NT2/D1 (cell line): ENCODE measurements at regions not wholly inside any gene's neighbourhood (a gene's known extent, or its start where the extent isn't known, plus 50 kb on each side); places are given as distances from the start of the nearest gene placed in this dataset.

Source experiments
- DNase-seq: peaks from one replicate; pipeline ENCODE4 v3.0.0-alpha.2; 2011; ENCODE audit warnings: low read depth, low spot score
- H3K27me3 ChIP-seq: 2 replicates; pipeline ENCODE4 v1.6.0; 2011; ENCODE audit warnings: mild to moderate bottlenecking; ENCODE audit not compliant: insufficient read length, insufficient read depth
- H3K36me3 ChIP-seq: 2 replicates; pipeline ENCODE4 v1.6.1; 2011; ENCODE audit warnings: mild to moderate bottlenecking, low read length, mixed read lengths; ENCODE audit not compliant: insufficient read depth, insufficient read length
- H3K4me1 ChIP-seq: 2 replicates; pipeline ENCODE4 v1.5.1; 2011; ENCODE audit not compliant: insufficient read depth, insufficient read length
- H3K4me3 ChIP-seq: 2 replicates; pipeline ENCODE4 v1.5.1; 2011; ENCODE audit warnings: low read depth; ENCODE audit not compliant: insufficient read length
- H3K9ac ChIP-seq: 2 replicates; pipeline ENCODE4 v1.6.0; 2011; ENCODE audit warnings: low read depth; ENCODE audit not compliant: insufficient read length
- H3K9me3 ChIP-seq: 2 replicates; pipeline ENCODE4 v1.5.1; 2011; ENCODE audit warnings: mild to moderate bottlenecking, low read length; ENCODE audit not compliant: insufficient read depth
- SUZ12 ChIP-seq: IDR thresholded peaks from 2 replicates; pipeline ENCODE4 v1.6.1; 2011; ENCODE audit not compliant: insufficient read length, insufficient read depth; ENCODE audit errors: extremely low read depth
- YY1 ChIP-seq: IDR thresholded peaks from 2 replicates; pipeline ENCODE4 v1.6.1; 2011; ENCODE audit not compliant: insufficient read length, insufficient read depth
- ZNF274 ChIP-seq: IDR thresholded peaks from 2 replicates; pipeline ENCODE4 v1.6.1; 2011; ENCODE audit warnings: mild to moderate bottlenecking, low read depth, low read length

GRCh38 chr3:13254028-13254951, 165.8 kb downstream of the NUP210 start:
- Histone ChIP-seq H3K9ac (no peak overlapping the region), H3K4me3 (no peak overlapping the region), H3K4me1 (peaks cover 8% of the 10 kb centered on the region), H3K36me3 (no peaks in the 10 kb centered on the region), H3K9me3 (no peaks in the 10 kb centered on the region), H3K27me3 (no peaks in the 10 kb centered on the region)
- TF ChIP-seq SUZ12 (no peak), YY1 (no peak), ZNF274 (no peak)
- DNase-seq, result no peak

DNA sequence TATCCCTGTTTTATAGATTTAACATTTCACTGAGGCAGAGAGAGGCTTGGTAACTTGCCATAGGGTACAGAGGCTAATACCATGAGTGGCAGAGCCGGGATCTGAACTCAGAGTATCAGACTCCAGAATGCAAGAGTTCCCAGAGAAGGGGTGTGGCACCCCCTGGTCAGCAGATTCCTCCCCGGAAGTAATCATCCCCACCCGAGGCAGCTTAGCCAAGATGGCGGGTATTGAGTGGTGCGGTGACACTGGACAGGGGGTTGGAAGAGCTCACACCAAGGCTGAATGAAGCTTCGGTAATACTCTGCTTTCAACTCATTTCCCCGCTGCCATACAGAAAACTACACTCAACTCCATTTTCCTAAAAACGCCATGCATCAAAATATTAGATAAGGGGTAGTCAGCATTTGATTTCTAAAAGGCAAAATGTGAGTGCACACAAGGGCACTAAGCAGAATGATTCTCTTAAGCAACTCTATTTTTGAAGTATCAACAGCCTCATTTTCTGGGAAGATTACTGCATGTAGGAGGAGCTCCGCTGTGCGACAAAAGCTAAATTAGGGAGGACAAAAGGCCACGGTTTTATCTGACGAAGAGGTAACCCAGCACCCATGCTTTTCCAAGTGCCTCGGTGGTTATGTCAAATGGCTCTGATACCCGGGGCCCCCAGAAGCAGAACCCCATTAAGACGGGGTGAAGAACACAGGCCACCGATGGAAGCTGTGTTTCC, 166.7 kb downstream of the NUP210 start:
- TF ChIP-seq ZNF274 (no peak), SUZ12 (no peak), YY1 (no peak)
- no peaks in the 10 kb centered on the region for H3K36me3 ChIP-seq
- H3K4me3 ChIP-seq, result no peak overlapping the region
- H3K27me3 ChIP-seq, result no peaks in the 10 kb centered on the region
- H3K4me1 ChIP-seq, result peaks cover 8% of the 10 kb centered on the region
- H3K9ac ChIP-seq, result no peak overlapping the region
- no peaks in the 10 kb centered on the region for H3K9me3 ChIP-seq
- DNase-seq, result no peak

DNA sequence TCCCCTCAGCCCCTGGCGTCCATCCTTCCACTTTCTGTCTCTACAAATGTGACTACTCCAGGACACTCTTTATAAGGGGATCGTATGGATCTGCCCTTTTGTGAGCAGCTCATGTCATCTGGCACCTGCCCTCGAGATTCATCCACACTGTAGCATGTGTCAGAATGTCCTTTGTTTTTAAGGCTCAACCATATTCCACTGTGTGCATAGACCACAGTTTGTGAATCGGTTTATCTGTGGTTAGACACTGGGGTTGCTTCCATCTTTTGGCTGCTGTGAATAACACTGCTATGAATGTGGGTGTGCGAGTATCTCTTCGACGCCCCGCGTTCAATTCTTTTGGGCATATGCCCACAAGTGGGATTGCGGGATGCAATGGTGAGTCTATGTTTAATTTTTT, 167.9 kb downstream of the NUP210 start:
- TF ChIP-seq ZNF274 (no peak), YY1 (no peak), SUZ12 (no peak)
- H3K4me1 ChIP-seq, result peaks cover 8% of the 10 kb centered on the region
- no peaks in the 10 kb centered on the region for H3K9me3 ChIP-seq
- no peak overlapping the region for H3K4me3 ChIP-seq
- no peaks in the 10 kb centered on the region for H3K27me3 ChIP-seq
- no peak for DNase-seq
- no peak overlapping the region for H3K9ac ChIP-seq
- H3K36me3 ChIP-seq, result no peaks in the 10 kb centered on the region

DNA sequence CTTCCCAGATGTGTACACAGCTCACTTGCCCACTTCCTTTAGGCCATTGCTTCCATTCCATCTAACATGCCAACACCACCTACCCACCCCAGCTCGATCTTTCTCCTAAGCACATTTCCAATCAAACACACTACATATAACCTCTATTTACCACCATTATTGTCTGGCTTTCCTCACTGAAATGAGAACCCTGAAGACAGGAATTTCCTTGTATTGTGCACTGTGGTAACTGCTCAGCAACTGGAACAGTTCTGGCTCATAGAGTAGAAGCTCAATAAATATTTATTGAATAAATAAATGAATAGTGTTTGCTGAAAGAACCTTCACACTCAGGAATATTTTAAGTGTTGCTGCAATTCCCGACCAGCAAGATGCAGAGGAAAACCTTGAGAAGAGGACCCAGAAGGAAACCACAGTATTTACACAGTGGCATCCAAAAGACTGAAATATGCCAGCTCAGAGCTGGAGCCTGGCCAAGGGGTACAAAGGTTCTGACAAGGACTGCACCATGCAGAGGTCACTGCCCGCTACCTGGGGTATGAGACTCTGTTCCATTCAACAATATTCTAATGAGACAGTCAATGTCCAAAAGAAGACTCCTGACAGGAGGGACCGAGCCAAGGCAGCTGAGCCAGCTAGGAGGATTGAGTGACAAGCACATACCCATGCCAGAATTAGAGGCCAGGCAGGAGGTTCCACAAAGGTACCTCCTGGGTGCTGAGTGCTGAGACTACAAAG, 168.8 kb downstream of the NUP210 start:
- TF ChIP-seq ZNF274 (no peak), YY1 (no peak), SUZ12 (no peak)
- H3K9ac ChIP-seq, result no peak overlapping the region
- H3K27me3 ChIP-seq, result no peaks in the 10 kb centered on the region
- H3K4me3 ChIP-seq, result no peak overlapping the region
- no peaks in the 10 kb centered on the region for H3K36me3 ChIP-seq
- DNase-seq, result no peak
- H3K4me1 ChIP-seq, result peaks cover 8% of the 10 kb centered on the region
- no peaks in the 10 kb centered on the region for H3K9me3 ChIP-seq

DNA sequence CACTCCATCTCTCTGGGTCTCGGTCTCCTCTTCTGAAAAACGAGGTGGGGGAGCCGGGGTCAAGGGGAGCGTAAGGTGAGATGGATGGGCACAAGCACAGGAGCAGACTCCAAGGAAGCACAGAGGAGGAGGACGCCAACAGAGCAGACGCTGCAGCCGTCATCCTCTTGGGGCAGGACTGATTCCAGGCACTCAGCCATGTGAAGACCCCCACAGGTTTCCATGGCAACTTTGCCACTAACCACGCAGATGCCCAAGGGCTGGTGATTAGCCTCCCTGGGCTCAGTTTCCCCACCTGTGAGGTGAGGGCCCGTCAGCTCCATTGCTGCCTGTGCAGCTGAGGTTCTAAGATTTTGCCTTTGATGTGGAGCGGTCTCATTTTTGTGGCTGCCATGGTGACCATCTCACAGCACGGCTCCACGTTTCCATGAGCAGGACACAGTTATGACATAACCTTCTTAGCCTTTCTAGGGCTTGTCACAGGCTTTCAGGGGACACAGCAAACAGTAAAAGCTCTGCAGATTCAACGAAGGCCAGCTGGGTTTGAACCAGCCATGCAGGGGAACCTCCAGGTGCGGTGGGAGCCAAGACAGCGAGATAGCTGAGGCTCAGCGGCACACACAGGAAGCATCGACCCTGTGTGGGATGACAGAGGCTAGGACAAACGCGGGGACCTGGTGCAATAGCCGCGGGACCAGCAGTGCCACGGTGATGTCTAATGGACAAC, 170.3 kb downstream of the NUP210 start:
- peaks cover 8% of the 10 kb centered on the region for H3K4me1 ChIP-seq

GRCh38 chr3:13248640-13249039, 171.5 kb downstream of the NUP210 start:
- Histone ChIP-seq H3K9ac (no peak overlapping the region), H3K4me1 (peaks cover 3% of the 10 kb centered on the region), H3K36me3 (no peaks in the 10 kb centered on the region), H3K27me3 (no peaks in the 10 kb centered on the region), H3K4me3 (no peak overlapping the region), H3K9me3 (no peaks in the 10 kb centered on the region)
- no peak for DNase-seq
- TF ChIP-seq YY1 (no peak), ZNF274 (no peak), SUZ12 (no peak)

More for the DNA sequence above, 170.3 kb downstream of the NUP210 start:
- H3K4me3 ChIP-seq, result no peak overlapping the region
- no peak overlapping the region for H3K9ac ChIP-seq
- TF ChIP-seq ZNF274 (no peak), YY1 (no peak), SUZ12 (no peak)
- H3K27me3 ChIP-seq, result no peaks in the 10 kb centered on the region
- no peaks in the 10 kb centered on the region for H3K9me3 ChIP-seq
- no peaks in the 10 kb centered on the region for H3K36me3 ChIP-seq
- DNase-seq, result no peak

GRCh38 chr3:13245615-13245978, 172.4 kb upstream of the IQSEC1 start:
- Histone ChIP-seq H3K9me3 (no peaks in the 10 kb centered on the region), H3K36me3 (no peaks in the 10 kb centered on the region), H3K4me3 (no peak overlapping the region), H3K4me1 (peaks cover 7% of the 10 kb centered on the region), H3K27me3 (no peaks in the 10 kb centered on the region), H3K9ac (no peak overlapping the region)
- TF ChIP-seq YY1, result no peak
- TF ChIP-seq ZNF274, result no peak
- no peak for TF ChIP-seq SUZ12
- DNase-seq, result no peak
